ENCODE measurements at regions not wholly inside any gene's neighbourhood (a gene's known extent, or its start where the extent isn't known, plus 50 kb on each side); places are given as distances from the start of the nearest gene placed in this dataset.

DNA sequence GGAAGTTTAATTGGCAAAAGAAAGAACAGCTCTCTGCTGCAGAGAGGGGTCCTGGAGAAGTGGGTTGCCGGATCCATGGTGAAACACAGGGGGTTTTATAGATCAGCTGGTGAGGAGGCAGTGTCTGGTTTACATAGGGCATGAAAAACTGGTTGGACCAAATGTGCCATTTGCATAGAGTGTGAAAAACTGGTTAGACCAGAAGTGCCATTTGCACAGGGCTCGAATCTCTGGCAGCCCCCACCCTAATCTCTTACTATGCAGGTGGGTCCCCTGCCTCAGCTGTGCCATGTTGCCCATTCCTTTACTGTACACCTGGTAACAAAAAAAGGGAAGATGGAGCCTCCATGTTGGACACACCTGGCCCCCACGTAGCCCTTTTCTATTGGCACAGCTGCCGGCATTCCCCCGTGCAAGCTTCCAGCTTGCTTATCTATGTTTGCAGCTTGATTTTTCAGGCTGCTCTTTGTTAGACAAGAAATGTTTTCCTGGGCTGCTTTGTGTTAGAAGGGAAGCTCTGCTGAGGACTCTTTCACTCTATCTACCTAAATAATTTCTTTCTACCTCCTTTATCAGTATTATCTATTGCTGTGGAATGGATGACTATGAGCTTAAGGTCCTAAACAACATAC lies 61.1 kb upstream of the TMEM132D start:
- peaks cover 22% of the 10 kb centered on the region for H3K9me3 Mint-ChIP-seq (ENCODE audit: low read depth, unreplicated experiment)
- BruUV-seq (replicated peaks), result no TSS peak
- CTCF ChIA-PET, result no interaction called here
- intact Hi-C loops (cut with micrococcal nuclease; ENCODE audit: unreplicated experiment), result loop anchor here (5.0 kb wide), 1 partner anchor 72 kb away; no protein-coding TSS in a partner anchor
- no peak overlapping the region for H3K4me3 Mint-ChIP-seq (ENCODE audit: low read depth, unreplicated experiment)
- TF ChIP-seq, protein P1, sequence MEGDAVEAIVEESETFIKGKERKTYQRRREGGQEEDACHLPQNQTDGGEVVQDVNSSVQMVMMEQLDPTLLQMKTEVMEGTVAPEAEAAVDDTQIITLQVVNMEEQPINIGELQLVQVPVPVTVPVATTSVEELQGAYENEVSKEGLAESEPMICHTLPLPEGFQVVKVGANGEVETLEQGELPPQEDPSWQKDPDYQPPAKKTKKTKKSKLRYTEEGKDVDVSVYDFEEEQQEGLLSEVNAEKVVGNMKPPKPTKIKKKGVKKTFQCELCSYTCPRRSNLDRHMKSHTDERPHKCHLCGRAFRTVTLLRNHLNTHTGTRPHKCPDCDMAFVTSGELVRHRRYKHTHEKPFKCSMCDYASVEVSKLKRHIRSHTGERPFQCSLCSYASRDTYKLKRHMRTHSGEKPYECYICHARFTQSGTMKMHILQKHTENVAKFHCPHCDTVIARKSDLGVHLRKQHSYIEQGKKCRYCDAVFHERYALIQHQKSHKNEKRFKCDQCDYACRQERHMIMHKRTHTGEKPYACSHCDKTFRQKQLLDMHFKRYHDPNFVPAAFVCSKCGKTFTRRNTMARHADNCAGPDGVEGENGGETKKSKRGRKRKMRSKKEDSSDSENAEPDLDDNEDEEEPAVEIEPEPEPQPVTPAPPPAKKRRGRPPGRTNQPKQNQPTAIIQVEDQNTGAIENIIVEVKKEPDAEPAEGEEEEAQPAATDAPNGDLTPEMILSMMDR (IDR thresholded peaks at IDR 0.05; ENCODE audit: unreplicated experiment), result no peak
- H3K36me3 Mint-ChIP-seq (ENCODE audit: insufficient read depth, unreplicated experiment), result no peaks in the 10 kb centered on the region
- no peaks in the 10 kb centered on the region for H3K27me3 Mint-ChIP-seq (ENCODE audit: unreplicated experiment)
- no peaks in the 10 kb centered on the region for H3K4me1 Mint-ChIP-seq (ENCODE audit: low read depth, unreplicated experiment)
- no peak for DNase-seq
- H3K27ac Mint-ChIP-seq (ENCODE audit: unreplicated experiment), result no peak overlapping the region

GRCh38 chr12:129966146-129966995 lies 62.5 kb upstream of the TMEM132D start:
- H3K9me3 Mint-ChIP-seq (ENCODE audit: low read depth, unreplicated experiment), result peaks cover 23% of the 10 kb centered on the region
- no peak overlapping the region for H3K27ac Mint-ChIP-seq (ENCODE audit: unreplicated experiment)
- TF ChIP-seq, protein P1 (IDR thresholded peaks at IDR 0.05; ENCODE audit: unreplicated experiment), result no peak
- DNase-seq, result no peak
- H3K27me3 Mint-ChIP-seq (ENCODE audit: unreplicated experiment), result no peaks in the 10 kb centered on the region
- intact Hi-C loops (cut with micrococcal nuclease; ENCODE audit: unreplicated experiment), result loop anchor here (5.0 kb wide), 1 partner anchor 71 kb away; no protein-coding TSS in a partner anchor
- no peak overlapping the region for H3K4me3 Mint-ChIP-seq (ENCODE audit: low read depth, unreplicated experiment)
- CTCF ChIA-PET, result no interaction called here
- H3K36me3 Mint-ChIP-seq (ENCODE audit: insufficient read depth, unreplicated experiment), result no peaks in the 10 kb centered on the region
- no peaks in the 10 kb centered on the region for H3K4me1 Mint-ChIP-seq (ENCODE audit: low read depth, unreplicated experiment)
- no TSS peak for BruUV-seq (replicated peaks)

DNA sequence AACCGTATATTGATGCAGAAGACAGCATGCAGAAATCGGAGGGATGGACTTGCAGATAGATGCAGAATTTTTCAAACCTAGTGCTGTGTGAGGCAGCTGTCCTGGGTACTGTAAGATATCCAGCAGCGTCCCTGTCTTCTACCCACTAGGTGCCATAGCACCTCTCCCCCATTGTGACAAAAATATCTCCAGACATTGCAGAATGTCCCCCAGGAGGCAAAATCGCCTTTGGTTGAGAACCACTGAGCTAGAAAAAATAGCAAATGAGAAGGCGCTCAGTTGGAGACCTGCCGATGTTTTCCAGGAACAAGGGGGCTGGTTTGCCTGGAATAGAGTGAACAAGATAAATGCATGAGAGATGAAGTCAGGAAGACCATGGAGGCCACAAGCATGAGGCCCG lies 67.9 kb upstream of the TMEM132D start:
- intact Hi-C loops (cut with micrococcal nuclease; ENCODE audit: unreplicated experiment), result no loop called here
- CTCF ChIA-PET, result no interaction called here
- no TSS peak for BruUV-seq (replicated peaks)
- DNase-seq, result no peak
- H3K4me3 Mint-ChIP-seq (ENCODE audit: low read depth, unreplicated experiment), result no peak overlapping the region
- peaks cover 4% of the 10 kb centered on the region for H3K36me3 Mint-ChIP-seq (ENCODE audit: insufficient read depth, unreplicated experiment)
- no peak overlapping the region for H3K27ac Mint-ChIP-seq (ENCODE audit: unreplicated experiment)
- TF ChIP-seq, protein P1 (IDR thresholded peaks at IDR 0.05; ENCODE audit: unreplicated experiment), result no peak
- H3K4me1 Mint-ChIP-seq (ENCODE audit: low read depth, unreplicated experiment), result no peaks in the 10 kb centered on the region
- peaks cover 26% of the 10 kb centered on the region for H3K9me3 Mint-ChIP-seq (ENCODE audit: low read depth, unreplicated experiment)
- no peaks in the 10 kb centered on the region for H3K27me3 Mint-ChIP-seq (ENCODE audit: unreplicated experiment)

GRCh38 chr12:129973236-129973961 lies 69.6 kb upstream of the TMEM132D start:
- intact Hi-C loops (cut with micrococcal nuclease; ENCODE audit: unreplicated experiment), result no loop called here
- no peak overlapping the region for H3K4me3 Mint-ChIP-seq (ENCODE audit: low read depth, unreplicated experiment)
- H3K27ac Mint-ChIP-seq (ENCODE audit: unreplicated experiment), result no peak overlapping the region
- CTCF ChIA-PET, result no interaction called here
- no peak for DNase-seq
- TF ChIP-seq, protein P1 (IDR thresholded peaks at IDR 0.05; ENCODE audit: unreplicated experiment), result no peak
- BruUV-seq (replicated peaks), result no TSS peak
- H3K9me3 Mint-ChIP-seq (ENCODE audit: low read depth, unreplicated experiment), result peaks cover 26% of the 10 kb centered on the region
- H3K36me3 Mint-ChIP-seq (ENCODE audit: insufficient read depth, unreplicated experiment), result peaks cover 4% of the 10 kb centered on the region
- H3K27me3 Mint-ChIP-seq (ENCODE audit: unreplicated experiment), result no peaks in the 10 kb centered on the region
- H3K4me1 Mint-ChIP-seq (ENCODE audit: low read depth, unreplicated experiment), result no peaks in the 10 kb centered on the region
